GM23338 (cell line): ENCODE measurements at regions not wholly inside any gene's neighbourhood (a gene's known extent, or its start where the extent isn't known, plus 50 kb on each side); places are given as distances from the start of the nearest gene placed in this dataset.

Experiments
- ATAC-seq: fragments of 200-7000 bp; cut with Tn5 transposase; 3 replicates; pipeline ENCODE4 v1.9.1; 2020
- DNase-seq: peaks from one replicate; pipeline ENCODE4 v3.0.0-alpha.2; 2015; ENCODE audit warnings: low spot score
- H2AFZ ChIP-seq: fragments of 200-600 bp; sonication (generic); 2 replicates; pipeline ENCODE4 v1.8.0; 2016; ENCODE audit warnings: antibody characterized with exemption, mild to moderate bottlenecking, moderate library complexity
- H3F3A ChIP-seq: fragments of 200-600 bp; sonication (generic); replicated peaks from 2 replicates; pipeline ENCODE4 v1.8.0; 2017; ENCODE audit warnings: antibody characterized with exemption, mixed run types, low read depth
- H3K27ac ChIP-seq: fragments of 200-600 bp; sonication (generic); 2 replicates; pipeline ENCODE4 v1.6.1; 2016; ENCODE audit warnings: low read depth
- H3K27me3 ChIP-seq: fragments of 200-600 bp; sonication (generic); 2 replicates; pipeline ENCODE4 v1.8.0; 2016; ENCODE audit warnings: mild to moderate bottlenecking, mixed run types, moderate library complexity; ENCODE audit not compliant: insufficient read depth
- H3K36me3 ChIP-seq: fragments of 200-600 bp; sonication (generic); 2 replicates; pipeline ENCODE4 v1.8.0; 2016; ENCODE audit warnings: mild to moderate bottlenecking; ENCODE audit not compliant: insufficient read depth
- H3K4me1 ChIP-seq: fragments of 200-600 bp; sonication (generic); 2 replicates; pipeline ENCODE4 v1.8.0; 2016; ENCODE audit warnings: mild to moderate bottlenecking, moderate library complexity; ENCODE audit not compliant: insufficient read depth
- H3K4me2 ChIP-seq: fragments of 200-600 bp; sonication (generic); 2 replicates; pipeline ENCODE4 v1.7.1; 2017; ENCODE audit warnings: mixed run types
- H3K4me3 ChIP-seq: fragments of 200-600 bp; sonication (generic); 2 replicates; pipeline ENCODE4 v1.6.1; 2016; ENCODE audit warnings: mixed run types
- H3K79me2 ChIP-seq: fragments of 200-600 bp; sonication (generic); replicated peaks from 2 replicates; pipeline ENCODE4 v1.8.0; 2017; ENCODE audit warnings: mild to moderate bottlenecking; ENCODE audit not compliant: insufficient read depth
- H3K9me2 ChIP-seq: fragments of 200-600 bp; sonication (generic); 2 replicates; pipeline ENCODE4 v1.8.0; 2017; ENCODE audit not compliant: insufficient read depth
- H4K20me1 ChIP-seq: fragments of 200-600 bp; sonication (generic); replicated peaks from 2 replicates; pipeline ENCODE4 v1.8.0; 2017; ENCODE audit warnings: mild to moderate bottlenecking; ENCODE audit not compliant: insufficient read depth
- H3K27ac Mint-ChIP-seq: 2 replicates; pipeline ENCODE4 v1.8.0; 2020; ENCODE audit warnings: inconsistent platforms, mild to moderate bottlenecking, moderate library complexity, mixed read lengths
- H3K27me3 Mint-ChIP-seq: 3 replicates; pipeline ENCODE4 v1.8.0; 2022; ENCODE audit warnings: low read depth, mild to moderate bottlenecking, moderate library complexity, mixed read lengths, inconsistent platforms; ENCODE audit not compliant: insufficient read depth, poor library complexity
- H3K36me3 Mint-ChIP-seq: 3 replicates; pipeline ENCODE4 v1.8.0; 2021; ENCODE audit warnings: low read depth, mild to moderate bottlenecking, inconsistent platforms, moderate library complexity, mixed read lengths
- H3K4me1 Mint-ChIP-seq: 3 replicates; pipeline ENCODE4 v1.8.0; 2020; ENCODE audit warnings: mild to moderate bottlenecking, inconsistent platforms, mixed read lengths
- H3K4me3 Mint-ChIP-seq: 3 replicates; pipeline ENCODE4 v1.8.0; 2021; ENCODE audit warnings: moderate library complexity, mild to moderate bottlenecking, inconsistent platforms, mixed read lengths
- H3K9me3 Mint-ChIP-seq: 3 replicates; pipeline ENCODE4 v1.8.0; 2020; ENCODE audit warnings: moderate library complexity, mild to moderate bottlenecking, inconsistent platforms, mixed read lengths
- CTCF ChIP-seq, 2 experiments: fragments of 200-600 bp in 1 of 2; sonication (generic) in 1 of 2; conservative IDR thresholded peaks; 2 replicates each; pipeline versions ENCODE4 v1.5.1 to v1.6.1; 2016 to 2017; ENCODE audit warnings: antibody characterized with exemption in 2 of 2, low read depth in 2 of 2, mild to moderate bottlenecking in 2 of 2, moderate library complexity in 1 of 2
- ETS1 ChIP-seq: IDR thresholded peaks from 2 replicates; pipeline ENCODE4 v1.6.1; 2016; ENCODE audit warnings: antibody characterized with exemption
- EZH2 ChIP-seq: fragments of 200-600 bp; sonication (generic); IDR thresholded peaks from one replicate; pipeline ENCODE4 v1.8.0; 2017; ENCODE audit warnings: antibody characterized with exemption, mild to moderate bottlenecking, low read depth; ENCODE audit not compliant: unreplicated experiment
- POLR2AphosphoS5 ChIP-seq: IDR thresholded peaks from 2 replicates; pipeline ENCODE4 v1.6.1; 2016; ENCODE audit warnings: antibody characterized with exemption, low read depth
- REST ChIP-seq: IDR thresholded peaks from one replicate; pipeline ENCODE4 v1.6.1; 2018; ENCODE audit warnings: antibody characterized with exemption; ENCODE audit not compliant: unreplicated experiment
- STAT1 ChIP-seq: IDR thresholded peaks from one replicate; pipeline ENCODE4 v1.6.1; 2016; ENCODE audit warnings: antibody characterized with exemption; ENCODE audit not compliant: unreplicated experiment
- ZNF331 ChIP-seq: fragments of 250-450 bp; sonication (Bioruptor Pico); IDR thresholded peaks from 2 replicates; pipeline ENCODE4 v1.5.0; 2020; ENCODE audit warnings: low read depth, mild to moderate bottlenecking, moderate library complexity
- ZNF462 ChIP-seq: fragments of 250-450 bp; sonication (Bioruptor Pico); IDR thresholded peaks from 2 replicates; pipeline ENCODE4 v1.5.0; 2020; ENCODE audit warnings: mild to moderate bottlenecking, moderate library complexity

- no peak for TF ChIP-seq REST
- TF ChIP-seq CTCF (conservative IDR thresholded peaks at IDR 0.05; ENCODE audit: low read depth in 2 of 2), result no peak
- TF ChIP-seq POLR2AphosphoS5, result no peak
- TF ChIP-seq EZH2, result no peak
Measured at GRCh38 chr2:198791623-198792022, 666.1 kb downstream of the SATB2 start (continued).

GRCh38 chr2:198788676-198789075 lies 669.1 kb downstream of the SATB2 start:
- no peaks in the 10 kb centered on the region for H3K9me3 Mint-ChIP-seq
- peaks cover 7% of the 10 kb centered on the region for H3K4me1 ChIP-seq
- no peaks in the 10 kb centered on the region for H3K79me2 ChIP-seq
- peak; percentile 80 for DNase-seq
- H3K36me3 Mint-ChIP-seq, result no peaks in the 10 kb centered on the region
- 0 out of 2 replicates have a peak overlapping the region, but pooled peaks have one; percentile 2 for H3K4me2 ChIP-seq
- H4K20me1 ChIP-seq, result no peaks in the 10 kb centered on the region
- H3K27me3 ChIP-seq, result no peaks in the 10 kb centered on the region
- peaks cover 8% of the 10 kb centered on the region; the same call in 1 of the 2 replicates for H3K9me2 ChIP-seq
- H3K27me3 Mint-ChIP-seq, result no peaks in the 10 kb centered on the region
- no peaks in the 10 kb centered on the region for H3K36me3 ChIP-seq
- no peak overlapping the region for H3K4me3 ChIP-seq
- H3K4me1 Mint-ChIP-seq, result peaks cover 21% of the 10 kb centered on the region
- H3K27ac Mint-ChIP-seq, result no peak overlapping the region
- H3K4me3 Mint-ChIP-seq, result no peak overlapping the region
- no peak overlapping the region for H3K27ac ChIP-seq
- TF ChIP-seq ETS1, result no peak
- TF ChIP-seq STAT1, result no peak
- peak; percentile 80 for TF ChIP-seq ZNF462 (CRISPR knock-in tag)
- no peak for TF ChIP-seq ZNF331 (CRISPR knock-in tag)
- no peak for TF ChIP-seq EZH2
- TF ChIP-seq POLR2AphosphoS5, result no peak
- H3F3A ChIP-seq, result no peaks in the 10 kb centered on the region
- H2AFZ ChIP-seq, result peak overlapping the region; percentile 12; the same call in 1 of the 2 replicates
- ATAC-seq, result peak; percentile 100
